ENCODE measurements at regions not wholly inside any gene's neighbourhood (a gene's known extent, or its start where the extent isn't known, plus 50 kb on each side); places are given as distances from the start of the nearest gene placed in this dataset.
A peak's percentile ranks its signal among the peaks of the same experiment; 100 is the strongest.

- DNase-seq (ENCODE audit: low read depth in 1 of 2, low spot score in 2 of 2) (no peak), FAIRE-seq (no peak)
- CTCF ChIA-PET (ENCODE audit: partially characterized antibody): no interaction called here
- Histone ChIP-seq H3K9me3 (ENCODE audit: insufficient read depth in 2 of 2, low read depth in 1 of 2, low read length in 1 of 2) (no peaks in the 10 kb centered on the region), H2AK5ac (ENCODE audit: low read depth, low read length) (no peak overlapping the region), H2BK120ac (replicated peaks; ENCODE audit: low read depth, low read length) (no peak overlapping the region), H4K5ac (ENCODE audit: insufficient read length, low read depth, low read length) (no peak overlapping the region), H4K91ac (replicated peaks; ENCODE audit: insufficient read length, low read length) (no peak overlapping the region), H3K56ac (replicated peaks; ENCODE audit: insufficient read length, low read depth, low read length) (no peak overlapping the region), H3K18ac (ENCODE audit: extremely low read depth, low read length) (no peak overlapping the region), H3K4me2 (ENCODE audit: insufficient read depth in 1 of 2, low read depth in 2 of 2, low read length in 2 of 2) (no peak overlapping the region), H3K79me2 (ENCODE audit: control insufficient read depth in 1 of 2, insufficient read depth in 2 of 2, low read length in 2 of 2) (no peaks in the 10 kb centered on the region), H2BK12ac (ENCODE audit: low read depth, low read length) (no peak overlapping the region), H4K20me1 (replicated peaks in 1 of 2; ENCODE audit: control insufficient read depth in 1 of 2, insufficient read depth in 2 of 2, low read length in 2 of 2) (no peaks in the 10 kb centered on the region), H4K8ac (ENCODE audit: extremely low read depth, insufficient read depth, low read length) (peak overlapping the region; percentile 68; the same call in 1 of the 2 replicates), H3K4me1 (replicated peaks in 1 of 4; ENCODE audit: control insufficient read depth in 3 of 4, insufficient read depth in 4 of 4, low read length in 3 of 4) (peaks cover 0 to 4% (median 1%) of the 10 kb centered on the region in 4 experiments; a peak in 4 of 7 replicates), H3K23me2 (ENCODE audit: low read depth, low read length) (no peaks in the 10 kb centered on the region), H3K4ac (replicated peaks; ENCODE audit: insufficient read length, low read depth, low read length) (no peak overlapping the region), H3K9ac (replicated peaks in 1 of 4; ENCODE audit: extremely low read depth in 1 of 4, low read depth in 3 of 4, low read length in 3 of 4) (no peak overlapping the region), H3K14ac (ENCODE audit: insufficient read length) (no peak overlapping the region), H2BK20ac (ENCODE audit: low read length) (no peak overlapping the region), H3K27me3 (replicated peaks in 1 of 4; ENCODE audit: control insufficient read depth in 3 of 4, extremely low read depth in 1 of 4, insufficient read depth in 3 of 4, low read length in 3 of 4) (no peaks in the 10 kb centered on the region; a peak in 1 of 7 replicates), H3K36me3 (ENCODE audit: control insufficient read depth in 2 of 4, insufficient read depth in 4 of 4, low read length in 3 of 4) (no peaks in the 10 kb centered on the region), H3K79me1 (ENCODE audit: low read depth, low read length) (no peaks in the 10 kb centered on the region), H3K27ac (ENCODE audit: low read depth, low read length) (no peak overlapping the region), H2BK15ac (ENCODE audit: low read length) (no peak overlapping the region), H2BK5ac (ENCODE audit: low read depth, low read length) (no peak overlapping the region), H3K4me3 (ENCODE audit: extremely low read depth in 1 of 4, insufficient read depth in 2 of 4, low read depth in 3 of 4, low read length in 4 of 4) (no peak overlapping the region), H2AFZ (ENCODE audit: low read length) (no peak overlapping the region), H3K23ac (ENCODE audit: insufficient read length) (no peak overlapping the region)
- POLR2A ChIA-PET (ENCODE audit: partially characterized antibody): no interaction called here
- 91% methylated on average over 6 of the region's 6 CpGs; no CpG with 5 or more reads in 1 of the 2 experiments for WGBS, 2 experiments (ENCODE audit: extremely low coverage in 1 of 2, insufficient coverage in 1 of 2, insufficient read length in 1 of 2, insufficient replicate concordance in 2 of 2, low coverage in 1 of 2, low lambda C conversion rate in 2 of 2, missing lambda C conversion rate in 1 of 2)
- TF ChIP-seq E2F6 (IDR thresholded peaks at IDR 0.05) (no peak), CTBP2 (IDR thresholded peaks at IDR 0.05; ENCODE audit: borderline replicate concordance, insufficient read depth, insufficient read length, low read length) (no peak), EGR1 (IDR thresholded peaks at IDR 0.05; ENCODE audit: borderline replicate concordance, low read depth, low read length) (no peak), HDAC6 (IDR thresholded peaks at IDR 0.05; ENCODE audit: low read depth, low read length) (no peak), KDM5A (IDR thresholded peaks at IDR 0.05; ENCODE audit: low read length) (no peak), CHD2 (IDR thresholded peaks at IDR 0.05; ENCODE audit: low read length) (no peak), PHF8 (conservative IDR thresholded peaks at IDR 0.05; ENCODE audit: low read depth, low read length) (no peak), CREB1 (IDR thresholded peaks at IDR 0.05) (no peak), CHD1 (IDR thresholded peaks at IDR 0.05; ENCODE audit: low read depth, low read length) (no peak), POU5F1 (IDR thresholded peaks at IDR 0.05; ENCODE audit: low read depth, low read length) (no peak)
These were observed 459.9 kb downstream of the TBC1D32 start for GRCh38 chr6:120874422-120874821.
